Pancreas (tissue), 10 donors: ENCODE measurements at regions not wholly inside any gene's neighbourhood (a gene's known extent, or its start where the extent isn't known, plus 50 kb on each side); places are given as distances from the start of the nearest gene placed in this dataset.

Experiments
- ATAC-seq, 4 donors: fragments of 200-7000 bp; cut with Tn5 transposase; one replicate each; pipeline versions ENCODE4 v1.8.0 to v1.9.1; 2020; ENCODE audit warnings: mild to moderate bottlenecking in 4 of 4, moderate library complexity in 4 of 4
- DNase-seq, 6 donors: peaks; one replicate each; pipeline ENCODE4 v3.0.0-alpha.2; 2020
- FAIRE-seq: peaks from 2 replicates; lab custom pipeline; 2012; peaks lifted over from hg19 to GRCh38; lab: Jason Lieb, UNC
- H3K27ac ChIP-seq, 4 donors: fragments of 200-600 bp; sonication (generic); 1 replicate in 3 of 4; 2 replicates in 1 of 4; pipeline versions ENCODE4 v1.5.0 to v1.8.0; 2020
- H3K27me3 ChIP-seq, 4 donors: fragments of 200-600 bp; one replicate each; pipeline ENCODE4 v1.8.0; 2021
- H3K36me3 ChIP-seq, 3 donors: fragments of 200-600 bp; sonication (generic) in 1 of 3; one replicate each; pipeline versions ENCODE4 v1.5.0 to v1.8.0; 2020 to 2021
- H3K4me1 ChIP-seq, 3 donors: fragments of 200-600 bp; one replicate each; pipeline ENCODE4 v1.8.0; 2021
- H3K4me3 ChIP-seq, 4 donors: fragments of 200-600 bp; sonication (generic) in 2 of 4; one replicate each; pipeline versions ENCODE4 v1.5.0 to v1.8.0; 2020 to 2021
- H3K9me3 ChIP-seq, 4 donors: fragments of 200-600 bp; one replicate each; pipeline ENCODE4 v1.8.0; 2021
- WGBS, 2 donors: extraction: QIAGEN DNeasy Blood & Tissue Kit; methylation state at CpG; one replicate each; pipeline ENCODE4 v1.1.7; 2013; 5-methylcytosine and 5-hydroxymethylcytosine counted together
- intact Hi-C, 3 donors: fragments of 100-400 bp; cut with DNase I; formaldehyde crosslinking; loops; one replicate each; pipeline versions ENCODE4 v1.11.1 to v1.14.2; 2022
- TF ChIP-seq, protein P1 (sequence below), 4 donors: fragments of 200-600 bp; sonication (generic) in 3 of 4; IDR thresholded peaks; one replicate each; pipeline versions ENCODE4 v1.5.0 to v1.8.0; 2021; ENCODE audit warnings: antibody characterized with exemption in 4 of 4
- donor health status: healthy with polysubstance abuse.
- donor health status: DM: no; HTN: no; CAD: no; lungs with moderate emphysema.
- donor health status: DM: no; HTN: no; CAD: no.
- donor health status: control.
- donor health status: control.
- donor health status: Bipolar disorder and iron deficiency.
- donor health status: DM: yes; HTN: yes; CAD: no.
- donor health status: DM: no; HTN: no; CAD: no.
- donor health status: DM: no; HTN: no; CAD: no.
- donor health status: DM: yes; HTN: yes; CAD: no.

DNA sequence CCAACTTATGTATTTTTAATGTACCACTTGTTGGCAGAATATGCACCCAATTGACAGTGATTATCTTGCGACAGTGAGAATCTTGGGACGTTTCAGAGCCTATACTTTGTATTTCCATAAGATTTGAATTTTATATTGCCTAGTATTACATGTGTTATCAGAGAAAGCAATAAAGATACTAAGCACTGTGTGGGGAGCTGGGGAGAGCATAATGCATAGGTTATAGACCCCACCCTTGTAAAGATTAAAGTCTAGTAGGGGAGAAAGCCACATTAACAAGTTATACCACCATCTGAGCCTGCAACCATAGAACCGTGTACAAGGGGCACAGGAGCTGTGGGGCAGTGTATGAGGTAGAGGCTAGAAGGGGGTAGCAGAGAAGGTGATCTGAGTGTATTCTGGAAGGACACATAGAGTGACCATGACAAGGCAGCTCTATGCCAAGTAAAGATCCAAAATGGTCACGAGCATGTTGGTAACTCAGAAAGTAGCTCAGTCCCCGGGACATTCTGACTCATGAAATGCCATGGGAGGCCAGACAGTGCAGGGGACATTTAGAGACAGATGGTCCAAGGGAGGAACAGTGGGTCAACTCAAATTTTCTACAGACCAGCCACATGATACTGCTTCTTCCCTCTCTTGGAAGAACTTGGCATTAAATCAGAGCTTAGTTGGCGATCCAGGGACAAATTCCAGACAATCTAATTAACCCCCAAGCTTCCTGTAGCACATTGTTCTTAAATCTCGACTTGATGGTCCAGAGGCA is 84.5 kb downstream of the ADRA2A start:
- DNase-seq = no peak
- FAIRE-seq = no peak
- no peaks in the 10 kb centered on the region for H3K9me3 ChIP-seq
- no peaks in the 10 kb centered on the region for H3K27me3 ChIP-seq
- 59 to 63% methylated on average over 7 of the region's 7 CpGs for WGBS, 2 donors
- no peak overlapping the region for H3K4me3 ChIP-seq
- no peak for ATAC-seq
- no peaks in the 10 kb centered on the region for H3K36me3 ChIP-seq
- intact Hi-C loops = no loop called here
- TF ChIP-seq, protein P1, sequence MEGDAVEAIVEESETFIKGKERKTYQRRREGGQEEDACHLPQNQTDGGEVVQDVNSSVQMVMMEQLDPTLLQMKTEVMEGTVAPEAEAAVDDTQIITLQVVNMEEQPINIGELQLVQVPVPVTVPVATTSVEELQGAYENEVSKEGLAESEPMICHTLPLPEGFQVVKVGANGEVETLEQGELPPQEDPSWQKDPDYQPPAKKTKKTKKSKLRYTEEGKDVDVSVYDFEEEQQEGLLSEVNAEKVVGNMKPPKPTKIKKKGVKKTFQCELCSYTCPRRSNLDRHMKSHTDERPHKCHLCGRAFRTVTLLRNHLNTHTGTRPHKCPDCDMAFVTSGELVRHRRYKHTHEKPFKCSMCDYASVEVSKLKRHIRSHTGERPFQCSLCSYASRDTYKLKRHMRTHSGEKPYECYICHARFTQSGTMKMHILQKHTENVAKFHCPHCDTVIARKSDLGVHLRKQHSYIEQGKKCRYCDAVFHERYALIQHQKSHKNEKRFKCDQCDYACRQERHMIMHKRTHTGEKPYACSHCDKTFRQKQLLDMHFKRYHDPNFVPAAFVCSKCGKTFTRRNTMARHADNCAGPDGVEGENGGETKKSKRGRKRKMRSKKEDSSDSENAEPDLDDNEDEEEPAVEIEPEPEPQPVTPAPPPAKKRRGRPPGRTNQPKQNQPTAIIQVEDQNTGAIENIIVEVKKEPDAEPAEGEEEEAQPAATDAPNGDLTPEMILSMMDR (IDR thresholded peaks at IDR 0.05) = no peak
- no peaks in the 10 kb centered on the region for H3K4me1 ChIP-seq
- H3K27ac ChIP-seq = no peak overlapping the region

DNA sequence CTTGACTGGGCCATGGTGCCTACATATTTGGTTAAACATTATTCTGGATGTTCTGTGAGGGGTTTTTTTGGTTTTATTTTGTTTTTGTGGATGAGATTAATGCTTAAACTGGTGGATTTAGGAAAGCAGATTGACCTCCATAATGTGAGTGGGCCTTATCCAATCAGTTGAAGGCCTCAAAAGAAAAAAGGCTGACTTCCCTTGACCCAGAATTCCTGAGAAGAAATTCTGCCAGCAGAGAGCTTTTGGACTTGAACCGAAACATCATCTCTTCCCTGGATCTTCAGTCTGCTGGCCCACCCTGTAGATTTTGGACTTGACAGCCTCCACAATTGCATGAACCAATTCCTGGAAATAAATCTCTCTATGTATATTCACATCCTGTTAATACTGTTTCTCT is 94.4 kb downstream of the ADRA2A start:
- H3K9me3 ChIP-seq = no peaks in the 10 kb centered on the region

DNA sequence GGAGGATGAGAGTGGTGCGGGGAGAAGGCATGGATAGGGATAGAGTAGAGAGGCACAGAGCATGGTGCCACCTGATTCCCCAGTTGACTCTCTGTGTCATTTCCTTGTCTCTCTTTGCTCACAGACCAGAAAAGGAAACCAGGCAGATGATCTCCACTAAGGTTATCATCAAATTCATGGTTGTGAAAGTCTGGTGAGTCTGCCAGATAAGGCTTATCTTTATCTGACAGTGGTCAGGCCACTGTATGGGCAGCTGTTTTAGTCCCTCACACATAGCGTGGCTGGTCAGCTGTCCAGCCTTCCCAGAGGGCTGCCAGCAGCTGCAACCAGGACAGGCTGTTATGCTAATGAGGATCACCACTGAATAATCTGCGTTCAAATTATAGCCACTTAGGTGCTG is 99.0 kb downstream of the ADRA2A start:
- Histone ChIP-seq H3K4me1 (no peaks in the 10 kb centered on the region), H3K9me3 (no peaks in the 10 kb centered on the region), H3K36me3 (no peaks in the 10 kb centered on the region), H3K27ac (no peak overlapping the region), H3K4me3 (no peak overlapping the region), H3K27me3 (no peaks in the 10 kb centered on the region)
- ATAC-seq (no peak), FAIRE-seq (no peak), DNase-seq (no peak)
- intact Hi-C loops = no loop called here
- TF ChIP-seq, protein P1 (IDR thresholded peaks at IDR 0.05) = no peak
- 72 to 86% methylated on average over 3 of the region's 3 CpGs for WGBS, 2 donors

More for the DNA sequence above, 94.4 kb downstream of the ADRA2A start:
- WGBS, 2 donors = 87 to 94% methylated on average over 1 of the region's 1 CpG
- H3K4me3 ChIP-seq = no peak overlapping the region
- DNase-seq (no peak), FAIRE-seq (no peak), ATAC-seq (no peak)
- TF ChIP-seq, protein P1 (IDR thresholded peaks at IDR 0.05) = no peak
- H3K4me1 ChIP-seq = no peaks in the 10 kb centered on the region
- H3K27me3 ChIP-seq = no peaks in the 10 kb centered on the region
- no peak overlapping the region for H3K27ac ChIP-seq
- intact Hi-C loops = no loop called here
- no peaks in the 10 kb centered on the region for H3K36me3 ChIP-seq

DNA sequence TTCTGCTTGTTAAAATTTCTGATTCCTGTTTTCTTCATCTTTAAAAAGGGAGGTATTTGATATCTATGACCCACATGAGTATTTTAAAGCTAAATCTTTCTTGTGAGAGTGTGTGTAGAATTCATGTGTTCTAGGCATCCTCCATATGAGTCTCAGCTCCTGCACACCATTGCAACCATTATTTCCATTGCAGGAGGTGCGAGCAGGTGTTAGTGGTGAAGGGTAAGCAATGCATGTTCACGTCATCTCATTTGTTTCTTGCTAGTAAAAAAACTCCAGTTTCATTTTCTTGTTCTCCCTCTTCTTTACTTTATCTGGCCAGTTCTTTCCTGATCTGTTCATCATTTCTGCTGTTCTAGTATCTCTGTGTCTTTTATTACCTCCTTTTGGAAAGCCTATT is 100.5 kb downstream of the ADRA2A start:
- no peak overlapping the region for H3K27ac ChIP-seq
- WGBS, 2 donors = 89 to 93% methylated on average over 2 of the region's 2 CpGs
- H3K4me3 ChIP-seq = no peak overlapping the region
- no peaks in the 10 kb centered on the region for H3K36me3 ChIP-seq
- FAIRE-seq = no peak
- intact Hi-C loops = no loop called here
- TF ChIP-seq, protein P1 (IDR thresholded peaks at IDR 0.05) = no peak
- H3K9me3 ChIP-seq = no peaks in the 10 kb centered on the region
- no peaks in the 10 kb centered on the region for H3K27me3 ChIP-seq
- no peaks in the 10 kb centered on the region for H3K4me1 ChIP-seq
- no peak for DNase-seq
- no peak for ATAC-seq

DNA sequence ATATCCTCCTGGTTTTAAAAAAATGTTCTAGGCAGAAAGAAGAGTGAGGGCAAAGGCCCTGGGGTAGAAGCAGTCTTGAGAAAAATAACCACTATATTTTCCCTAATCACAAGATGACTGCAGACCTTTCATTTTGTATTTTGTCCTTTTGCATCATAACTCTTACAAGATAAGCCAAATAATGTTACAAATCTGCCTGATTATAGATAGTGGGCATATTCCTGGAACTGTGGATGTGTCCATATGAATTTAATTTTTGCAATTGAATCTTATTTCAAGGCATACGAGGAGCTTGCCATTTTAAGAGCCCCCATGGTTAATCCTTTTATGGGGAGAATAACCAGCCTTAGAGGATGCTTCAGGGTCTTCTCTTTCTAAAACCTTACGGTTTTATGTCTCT is 102.7 kb downstream of the ADRA2A start:
- Histone ChIP-seq H3K36me3 (no peaks in the 10 kb centered on the region), H3K9me3 (no peaks in the 10 kb centered on the region), H3K4me1 (no peaks in the 10 kb centered on the region), H3K4me3 (no peak overlapping the region), H3K27ac (no peak overlapping the region), H3K27me3 (no peaks in the 10 kb centered on the region)
- intact Hi-C loops = no loop called here
- TF ChIP-seq, protein P1 (IDR thresholded peaks at IDR 0.05) = no peak
- FAIRE-seq (no peak), ATAC-seq (no peak), DNase-seq (no peak)
- 75 to 82% methylated on average over 2 of the region's 2 CpGs for WGBS, 2 donors
